HepG2 (cell line): ENCODE measurements at regions not wholly inside any gene's neighbourhood (a gene's known extent, or its start where the extent isn't known, plus 50 kb on each side); places are given as distances from the start of the nearest gene placed in this dataset.

Experiments used
- ATAC-seq: fragments of 200-7000 bp; cut with Tn5 transposase; 3 replicates; pipeline ENCODE4 v1.9.1; 2020; ENCODE audit warnings: mild to moderate bottlenecking, moderate library complexity
- BruUV-seq: library from RNA; stranded (reverse); fragments of 400-500 nt; replicated peaks from 2 replicates; lab custom pipeline; 2021; lab: Mats Ljungman, UMichigan
- CTCF ChIA-PET: fragments of 300-600 bp; formaldehyde crosslinking; extraction: SDS; loops from one replicate; lab custom pipeline; 2021; ENCODE audit warnings: low total read pairs, inconsistent platforms, low intra/inter-chr PET ratio; lab: Yijun Ruan, JAX
- POLR2A ChIA-PET: fragments of 350-600 bp; sonication (Branson Sonifier 250); formaldehyde crosslinking; loops from one replicate; lab custom pipeline; 2020; ENCODE audit warnings: antibody characterized with exemption, inconsistent platforms; lab: Yijun Ruan, JAX
- DNase-seq: peaks from one replicate; pipeline ENCODE4 v3.0.0-alpha.2; 2015; ENCODE audit warnings: low spot score
- FAIRE-seq: peaks from 3 replicates; lab custom pipeline; 2011; peaks lifted over from hg19 to GRCh38; lab: Jason Lieb, UNC
- H2AFZ ChIP-seq: one replicate; pipeline ENCODE4 v1.6.1; 2011; ENCODE audit warnings: low read length, inconsistent platforms
- H3K27ac ChIP-seq: fragments of 300-600 bp; 3 replicates; pipeline ENCODE4 v1.8.0; 2011; ENCODE audit warnings: mixed run types, mild to moderate bottlenecking, mixed read lengths, low read length, inconsistent platforms; ENCODE audit not compliant: insufficient read depth; ENCODE audit errors: extremely low read length
- H3K27me3 ChIP-seq, 2 experiments: fragments of 200-600 bp in 1 of 2; 2 replicates in 1 of 2; 3 replicates in 1 of 2; pipeline versions ENCODE4 v1.6.0 to v1.8.0; 2011; ENCODE audit warnings: low read length in 2 of 2, mild to moderate bottlenecking in 2 of 2, moderate library complexity in 2 of 2, inconsistent platforms in 1 of 2; ENCODE audit not compliant: insufficient read depth in 2 of 2, control insufficient read depth in 1 of 2
- H3K36me3 ChIP-seq, 2 experiments: fragments of 200-600 bp in 1 of 2; replicated peaks in 1 of 2; 2 replicates in 1 of 2; 3 replicates in 1 of 2; pipeline versions ENCODE4 v1.5.1 to v1.8.0; 2011; ENCODE audit warnings: low read length in 2 of 2, inconsistent platforms in 1 of 2; ENCODE audit not compliant: insufficient read depth in 2 of 2, control insufficient read depth in 1 of 2
- H3K4me1 ChIP-seq: 2 replicates; pipeline ENCODE4 v1.5.1; 2012; ENCODE audit warnings: low read length, inconsistent platforms; ENCODE audit not compliant: insufficient read depth
- H3K4me2 ChIP-seq: 2 replicates; pipeline ENCODE4 v1.6.0; 2011; ENCODE audit warnings: low read depth, low read length, inconsistent platforms
- H3K4me3 ChIP-seq, 3 experiments: fragments of 200-600 bp in 1 of 3; sonication (generic), shearing (Covaris generic) in 1 of 3; replicated peaks in 1 of 3; 2 replicates each; pipeline ENCODE4 v1.5.1; 2011 to 2016; ENCODE audit warnings: low read length in 3 of 3, inconsistent platforms in 2 of 3, low read depth in 2 of 3, mild to moderate bottlenecking in 2 of 3, control low read depth in 1 of 3, mixed read lengths in 1 of 3; ENCODE audit not compliant: insufficient read depth in 1 of 3
- H3K79me2 ChIP-seq: one replicate; pipeline ENCODE4 v1.6.1; 2011; ENCODE audit warnings: low read length, inconsistent platforms; ENCODE audit not compliant: insufficient read depth
- H3K9ac ChIP-seq: 2 replicates; pipeline ENCODE4 v1.6.0; 2011; ENCODE audit warnings: mild to moderate bottlenecking, low read depth, low read length, inconsistent platforms; ENCODE audit not compliant: insufficient read depth
- H3K9me3 ChIP-seq: 2 replicates; pipeline ENCODE4 v1.5.1; 2012; ENCODE audit warnings: mild to moderate bottlenecking, low read length
- H4K20me1 ChIP-seq: 2 replicates; pipeline ENCODE4 v1.6.0; 2011; ENCODE audit warnings: inconsistent platforms, mild to moderate bottlenecking, low read length, moderate library complexity; ENCODE audit not compliant: insufficient read depth
- ZNF7 ChIP-seq: IDR thresholded peaks from 2 replicates; pipeline ENCODE4 v1.6.1; 2016; ENCODE audit warnings: missing biosample characterization, missing genetic modification reagents
- in situ Hi-C: cut with HindIII; loops from 2 replicates; pipeline ENCODE4 v1.10.0; 2017; ENCODE audit warnings: low pct_unique_long_range_greater_than_20kb; ENCODE audit not compliant: extremely low pct_ligation_motif_present
- intact Hi-C: fragments of 100-400 bp; cut with micrococcal nuclease; formaldehyde crosslinking; loops from one replicate; pipeline ENCODE4 v1.10.0; 2022; ENCODE audit not compliant: unreplicated experiment
- TF ChIP-seq, protein P1 (sequence below): sonication (generic); formaldehyde crosslinking; IDR thresholded peaks from 2 replicates; pipeline ENCODE4 v1.4.0; 2020; ENCODE audit warnings: missing genetic modification reagents
- TF ChIP-seq, protein P2 (sequence below): sonication (generic); formaldehyde crosslinking; IDR thresholded peaks from 2 replicates; pipeline ENCODE4 v1.4.0; 2020; ENCODE audit warnings: missing genetic modification reagents, borderline replicate concordance

DNA sequence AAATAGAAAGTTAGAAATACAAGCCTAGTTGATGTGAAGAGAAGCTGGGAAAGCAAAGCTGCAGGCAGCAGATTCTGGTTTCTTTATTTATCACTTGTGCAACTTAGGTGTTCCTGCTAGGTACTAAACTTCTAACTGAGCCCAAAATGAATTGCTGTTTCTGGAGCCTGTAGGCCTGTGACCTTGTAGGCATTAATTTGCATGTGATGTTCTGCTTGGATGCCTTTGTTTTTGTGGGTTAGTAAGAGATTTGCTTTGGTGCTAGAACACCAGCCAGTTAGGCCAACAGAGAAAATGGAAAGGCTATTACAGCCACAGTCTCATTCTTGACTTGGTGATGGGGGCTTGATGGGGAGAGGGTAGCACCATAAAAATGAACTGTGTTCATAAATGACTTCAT lies 370.7 kb downstream of the PPP1R3A start:
- in situ Hi-C loops = no loop called here
- no peak for FAIRE-seq
- H3K4me3 ChIP-seq = no peak overlapping the region

More for the DNA sequence above, 370.7 kb downstream of the PPP1R3A start:
- Histone ChIP-seq H3K9me3 (peaks cover 15% of the 10 kb centered on the region), H3K4me1 (no peaks in the 10 kb centered on the region), H4K20me1 (no peaks in the 10 kb centered on the region), H3K27ac (no peak overlapping the region), H3K9ac (no peak overlapping the region), H3K27me3 (no peaks in the 10 kb centered on the region), H3K4me2 (no peak overlapping the region), H3K79me2 (no peaks in the 10 kb centered on the region), H3K36me3 (no peaks in the 10 kb centered on the region), H2AFZ (no peak overlapping the region)
- DNase-seq = no peak
- CTCF ChIA-PET = no interaction called here
- BruUV-seq = no TSS peak
- ATAC-seq = no peak
- POLR2A ChIA-PET = no interaction called here
- intact Hi-C loops = no loop called here
- TF ChIP-seq, protein P1, sequence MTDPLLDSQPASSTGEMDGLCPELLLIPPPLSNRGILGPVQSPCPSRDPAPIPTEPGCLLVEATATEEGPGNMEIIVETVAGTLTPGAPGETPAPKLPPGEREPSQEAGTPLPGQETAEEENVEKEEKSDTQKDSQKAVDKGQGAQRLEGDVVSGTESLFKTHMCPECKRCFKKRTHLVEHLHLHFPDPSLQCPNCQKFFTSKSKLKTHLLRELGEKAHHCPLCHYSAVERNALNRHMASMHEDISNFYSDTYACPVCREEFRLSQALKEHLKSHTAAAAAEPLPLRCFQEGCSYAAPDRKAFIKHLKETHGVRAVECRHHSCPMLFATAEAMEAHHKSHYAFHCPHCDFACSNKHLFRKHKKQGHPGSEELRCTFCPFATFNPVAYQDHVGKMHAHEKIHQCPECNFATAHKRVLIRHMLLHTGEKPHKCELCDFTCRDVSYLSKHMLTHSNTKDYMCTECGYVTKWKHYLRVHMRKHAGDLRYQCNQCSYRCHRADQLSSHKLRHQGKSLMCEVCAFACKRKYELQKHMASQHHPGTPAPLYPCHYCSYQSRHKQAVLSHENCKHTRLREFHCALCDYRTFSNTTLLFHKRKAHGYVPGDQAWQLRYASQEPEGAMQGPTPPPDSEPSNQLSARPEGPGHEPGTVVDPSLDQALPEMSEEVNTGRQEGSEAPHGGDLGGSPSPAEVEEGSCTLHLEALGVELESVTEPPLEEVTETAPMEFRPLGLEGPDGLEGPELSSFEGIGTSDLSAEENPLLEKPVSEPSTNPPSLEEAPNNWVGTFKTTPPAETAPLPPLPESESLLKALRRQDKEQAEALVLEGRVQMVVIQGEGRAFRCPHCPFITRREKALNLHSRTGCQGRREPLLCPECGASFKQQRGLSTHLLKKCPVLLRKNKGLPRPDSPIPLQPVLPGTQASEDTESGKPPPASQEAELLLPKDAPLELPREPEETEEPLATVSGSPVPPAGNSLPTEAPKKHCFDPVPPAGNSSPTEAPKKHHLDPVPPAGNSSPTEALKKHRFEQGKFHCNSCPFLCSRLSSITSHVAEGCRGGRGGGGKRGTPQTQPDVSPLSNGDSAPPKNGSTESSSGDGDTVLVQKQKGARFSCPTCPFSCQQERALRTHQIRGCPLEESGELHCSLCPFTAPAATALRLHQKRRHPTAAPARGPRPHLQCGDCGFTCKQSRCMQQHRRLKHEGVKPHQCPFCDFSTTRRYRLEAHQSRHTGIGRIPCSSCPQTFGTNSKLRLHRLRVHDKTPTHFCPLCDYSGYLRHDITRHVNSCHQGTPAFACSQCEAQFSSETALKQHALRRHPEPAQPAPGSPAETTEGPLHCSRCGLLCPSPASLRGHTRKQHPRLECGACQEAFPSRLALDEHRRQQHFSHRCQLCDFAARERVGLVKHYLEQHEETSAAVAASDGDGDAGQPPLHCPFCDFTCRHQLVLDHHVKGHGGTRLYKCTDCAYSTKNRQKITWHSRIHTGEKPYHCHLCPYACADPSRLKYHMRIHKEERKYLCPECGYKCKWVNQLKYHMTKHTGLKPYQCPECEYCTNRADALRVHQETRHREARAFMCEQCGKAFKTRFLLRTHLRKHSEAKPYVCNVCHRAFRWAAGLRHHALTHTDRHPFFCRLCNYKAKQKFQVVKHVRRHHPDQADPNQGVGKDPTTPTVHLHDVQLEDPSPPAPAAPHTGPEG (CRISPR knock-in tag) = no peak
- no peak for TF ChIP-seq ZNF7
- TF ChIP-seq, protein P2, sequence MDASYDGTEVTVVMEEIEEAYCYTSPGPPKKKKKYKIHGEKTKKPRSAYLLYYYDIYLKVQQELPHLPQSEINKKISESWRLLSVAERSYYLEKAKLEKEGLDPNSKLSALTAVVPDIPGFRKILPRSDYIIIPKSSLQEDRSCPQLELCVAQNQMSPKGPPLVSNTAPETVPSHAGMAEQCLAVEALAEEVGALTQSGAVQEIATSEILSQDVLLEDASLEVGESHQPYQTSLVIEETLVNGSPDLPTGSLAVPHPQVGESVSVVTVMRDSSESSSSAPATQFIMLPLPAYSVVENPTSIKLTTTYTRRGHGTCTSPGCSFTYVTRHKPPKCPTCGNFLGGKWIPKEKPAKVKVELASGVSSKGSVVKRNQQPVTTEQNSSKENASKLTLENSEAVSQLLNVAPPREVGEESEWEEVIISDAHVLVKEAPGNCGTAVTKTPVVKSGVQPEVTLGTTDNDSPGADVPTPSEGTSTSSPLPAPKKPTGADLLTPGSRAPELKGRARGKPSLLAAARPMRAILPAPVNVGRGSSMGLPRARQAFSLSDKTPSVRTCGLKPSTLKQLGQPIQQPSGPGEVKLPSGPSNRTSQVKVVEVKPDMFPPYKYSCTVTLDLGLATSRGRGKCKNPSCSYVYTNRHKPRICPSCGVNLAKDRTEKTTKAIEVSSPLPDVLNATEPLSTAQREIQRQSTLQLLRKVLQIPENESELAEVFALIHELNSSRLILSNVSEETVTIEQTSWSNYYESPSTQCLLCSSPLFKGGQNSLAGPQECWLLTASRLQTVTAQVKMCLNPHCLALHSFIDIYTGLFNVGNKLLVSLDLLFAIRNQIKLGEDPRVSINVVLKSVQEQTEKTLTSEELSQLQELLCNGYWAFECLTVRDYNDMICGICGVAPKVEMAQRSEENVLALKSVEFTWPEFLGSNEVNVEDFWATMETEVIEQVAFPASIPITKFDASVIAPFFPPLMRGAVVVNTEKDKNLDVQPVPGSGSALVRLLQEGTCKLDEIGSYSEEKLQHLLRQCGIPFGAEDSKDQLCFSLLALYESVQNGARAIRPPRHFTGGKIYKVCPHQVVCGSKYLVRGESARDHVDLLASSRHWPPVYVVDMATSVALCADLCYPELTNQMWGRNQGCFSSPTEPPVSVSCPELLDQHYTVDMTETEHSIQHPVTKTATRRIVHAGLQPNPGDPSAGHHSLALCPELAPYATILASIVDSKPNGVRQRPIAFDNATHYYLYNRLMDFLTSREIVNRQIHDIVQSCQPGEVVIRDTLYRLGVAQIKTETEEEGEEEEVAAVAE (CRISPR knock-in tag) = no peak
